ENCODE measurements at regions not wholly inside any gene's neighbourhood (a gene's known extent, or its start where the extent isn't known, plus 50 kb on each side); places are given as distances from the start of the nearest gene placed in this dataset.

DNA sequence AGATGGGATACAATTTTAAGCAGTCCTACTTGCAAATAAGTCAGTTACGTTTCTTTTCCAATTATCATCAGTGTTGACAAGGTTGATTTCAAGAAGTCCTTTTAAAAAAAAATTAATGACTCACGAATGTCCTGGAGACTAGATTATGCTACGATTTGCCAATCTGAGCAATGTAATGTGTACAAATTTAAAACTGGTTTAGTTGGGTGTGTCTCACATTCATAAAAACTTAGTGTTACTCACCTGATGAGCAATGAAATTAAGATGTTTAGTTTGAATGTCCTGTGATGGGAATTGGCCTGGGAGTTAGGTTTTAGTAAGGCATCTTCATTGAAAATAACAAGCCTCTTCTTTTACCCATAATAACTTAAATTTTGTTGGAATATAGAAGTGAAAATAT is 136.7 kb upstream of the POF1B start:
- H3K9me3 ChIP-seq (ENCODE audit: insufficient read depth in 2 of 2, low read depth in 1 of 2, low read length in 1 of 2) = no peaks in the 10 kb centered on the region
- no peaks in the 10 kb centered on the region for H4K20me1 ChIP-seq (replicated peaks in 1 of 2; ENCODE audit: control insufficient read depth in 1 of 2, insufficient read depth in 2 of 2, low read length in 2 of 2)
- H3K14ac ChIP-seq (ENCODE audit: insufficient read length) = no peak overlapping the region
- H3K4ac ChIP-seq (replicated peaks; ENCODE audit: insufficient read length, low read depth, low read length) = no peak overlapping the region
- no peak overlapping the region for H4K5ac ChIP-seq (ENCODE audit: insufficient read length, low read depth, low read length)
- H2AK5ac ChIP-seq (ENCODE audit: low read depth, low read length) = no peak overlapping the region
- H2BK15ac ChIP-seq (ENCODE audit: low read length) = no peak overlapping the region
- H3K4me3 ChIP-seq (ENCODE audit: extremely low read depth in 1 of 4, insufficient read depth in 2 of 4, low read depth in 3 of 4, low read length in 4 of 4) = no peak overlapping the region
- H3K56ac ChIP-seq (replicated peaks; ENCODE audit: insufficient read length, low read depth, low read length) = no peak overlapping the region
- no peak overlapping the region for H2BK5ac ChIP-seq (ENCODE audit: low read depth, low read length)
- POLR2A ChIA-PET (ENCODE audit: partially characterized antibody) = no interaction called here
- no peaks in the 10 kb centered on the region for H3K27me3 ChIP-seq (replicated peaks in 1 of 4; ENCODE audit: control insufficient read depth in 3 of 4, extremely low read depth in 1 of 4, insufficient read depth in 3 of 4, low read length in 3 of 4)
- no peak overlapping the region for H3K9ac ChIP-seq (replicated peaks in 1 of 4; ENCODE audit: extremely low read depth in 1 of 4, low read depth in 3 of 4, low read length in 3 of 4)
- no peaks in the 10 kb centered on the region for H3K79me2 ChIP-seq (ENCODE audit: control insufficient read depth in 1 of 2, insufficient read depth in 2 of 2, low read length in 2 of 2)
- H2BK20ac ChIP-seq (ENCODE audit: low read length) = no peak overlapping the region
- no peak overlapping the region for H2BK120ac ChIP-seq (replicated peaks; ENCODE audit: low read depth, low read length)
- H4K91ac ChIP-seq (replicated peaks; ENCODE audit: insufficient read length, low read length) = no peak overlapping the region
- no peaks in the 10 kb centered on the region for H3K36me3 ChIP-seq (ENCODE audit: control insufficient read depth in 2 of 4, insufficient read depth in 4 of 4, low read length in 3 of 4)
- H3K18ac ChIP-seq (ENCODE audit: extremely low read depth, low read length) = no peak overlapping the region
- 86% methylated on average over 3 of the region's 3 CpGs; no CpG with 5 or more reads in 1 of the 2 experiments for WGBS, 2 experiments (ENCODE audit: extremely low coverage in 1 of 2, insufficient coverage in 1 of 2, insufficient read length in 1 of 2, insufficient replicate concordance in 2 of 2, low coverage in 1 of 2, low lambda C conversion rate in 2 of 2, missing lambda C conversion rate in 1 of 2)
- H4K8ac ChIP-seq (ENCODE audit: extremely low read depth, insufficient read depth, low read length) = no peak overlapping the region
- H2AFZ ChIP-seq (ENCODE audit: low read length) = no peak overlapping the region
- no peak overlapping the region for H2BK12ac ChIP-seq (ENCODE audit: low read depth, low read length)
- DNase-seq (ENCODE audit: low read depth in 1 of 2, low spot score in 2 of 2) (no peak), FAIRE-seq (no peak)
- no peaks in the 10 kb centered on the region for H3K4me1 ChIP-seq (replicated peaks in 1 of 4; ENCODE audit: control insufficient read depth in 3 of 4, insufficient read depth in 4 of 4, low read length in 3 of 4)
- no peaks in the 10 kb centered on the region for H3K79me1 ChIP-seq (ENCODE audit: low read depth, low read length)
- TF ChIP-seq CEBPB (IDR thresholded peaks at IDR 0.05; ENCODE audit: low read depth, low read length) = no peak
- TF ChIP-seq TAF7 (optimal IDR thresholded peaks at IDR 0.05; ENCODE audit: borderline replicate concordance, low read depth, low read length) = no peak
- TF ChIP-seq MAFK (IDR thresholded peaks at IDR 0.05; ENCODE audit: low read depth, low read length) = no peak
- TF ChIP-seq SP1 (IDR thresholded peaks at IDR 0.05; ENCODE audit: low read depth, low read length) = no peak
- TF ChIP-seq HDAC2 (IDR thresholded peaks at IDR 0.05; ENCODE audit: borderline replicate concordance in 1 of 2, low read depth in 2 of 2, low read length in 2 of 2) = no peak
- TF ChIP-seq, protein P1, sequence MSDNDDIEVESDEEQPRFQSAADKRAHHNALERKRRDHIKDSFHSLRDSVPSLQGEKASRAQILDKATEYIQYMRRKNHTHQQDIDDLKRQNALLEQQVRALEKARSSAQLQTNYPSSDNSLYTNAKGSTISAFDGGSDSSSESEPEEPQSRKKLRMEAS (IDR thresholded peaks at IDR 0.05) = no peak
- TF ChIP-seq KDM1A (IDR thresholded peaks at IDR 0.05; ENCODE audit: borderline replicate concordance, low read length) = no peak
- no peak for TF ChIP-seq SIN3A (conservative IDR thresholded peaks at IDR 0.05 in 1 of 2, IDR thresholded peaks at IDR 0.05 in 1 of 2; ENCODE audit: low read depth in 1 of 2, low read length in 2 of 2)
- TF ChIP-seq CBX5 (IDR thresholded peaks at IDR 0.05; ENCODE audit: low read depth, low read length) = no peak
- no peak for TF ChIP-seq RXRA (IDR thresholded peaks at IDR 0.05; ENCODE audit: insufficient read depth, low read depth, low read length)
- no peak for TF ChIP-seq ZNF274 (IDR thresholded peaks at IDR 0.05; ENCODE audit: borderline replicate concordance, extremely low read depth, low read length)
- TF ChIP-seq ASH2L (IDR thresholded peaks at IDR 0.05; ENCODE audit: low read length) = no peak
- no peak for TF ChIP-seq PHF8 (conservative IDR thresholded peaks at IDR 0.05; ENCODE audit: low read depth, low read length)
- TF ChIP-seq NANOG (IDR thresholded peaks at IDR 0.05; ENCODE audit: insufficient read depth, low read depth, low read length, poor library complexity, severe bottlenecking) = no peak
- H3K23me2 ChIP-seq (ENCODE audit: low read depth, low read length) = peaks cover 1% of the 10 kb centered on the region; the same call in 1 of the 2 replicates
- CTCF ChIA-PET (ENCODE audit: partially characterized antibody) = no interaction called here
- H3K23ac ChIP-seq (ENCODE audit: insufficient read length) = no peak overlapping the region
- H3K27ac ChIP-seq (ENCODE audit: low read depth, low read length) = no peak overlapping the region
- H3K4me2 ChIP-seq (ENCODE audit: insufficient read depth in 1 of 2, low read depth in 2 of 2, low read length in 2 of 2) = no peak overlapping the region
